HG03442 (cell line): ENCODE measurements at regions not wholly inside any gene's neighbourhood (a gene's known extent, or its start where the extent isn't known, plus 50 kb on each side); places are given as distances from the start of the nearest gene placed in this dataset.

Experiments
- ATAC-seq: cut with Tn5 transposase; IDR thresholded peaks from one replicate; pipeline ENCODE4 v1.9.1; 2021; ENCODE audit warnings: mild to moderate bottlenecking, moderate library complexity; ENCODE audit not compliant: unreplicated experiment

- ATAC-seq: no peak
Observed at GRCh38 chr2:59654710-59655109, 898.7 kb downstream of the BCL11A start.

GRCh38 chr2:59653164-59653563 lies 900.3 kb downstream of the BCL11A start:
- ATAC-seq: no peak

- no peak for ATAC-seq
Observed at GRCh38 chr2:59630789-59631188, 922.7 kb downstream of the BCL11A start.

GRCh38 chr2:59627599-59627998 lies 925.9 kb downstream of the BCL11A start:
- no peak for ATAC-seq

- ATAC-seq: no peak
Observed at GRCh38 chr2:59622599-59623308, 930.7 kb downstream of the BCL11A start.

- no peak for ATAC-seq
Observed at GRCh38 chr2:59604123-59604522, 949.3 kb downstream of the BCL11A start.

- ATAC-seq: peak; percentile 84
Observed at GRCh38 chr2:59594671-59595222, 958.7 kb downstream of the BCL11A start.

GRCh38 chr2:59590798-59591197 lies 962.7 kb downstream of the BCL11A start:
- ATAC-seq: no peak

GRCh38 chr2:59589881-59590280 lies 963.6 kb downstream of the BCL11A start:
- no peak for ATAC-seq

GRCh38 chr2:59588286-59588685 lies 965.2 kb downstream of the BCL11A start:
- ATAC-seq: no peak

- no peak for ATAC-seq
Observed at GRCh38 chr2:59586176-59586575, 967.3 kb downstream of the BCL11A start.

GRCh38 chr2:59585655-59586054 lies 967.8 kb downstream of the BCL11A start:
- no peak for ATAC-seq

- ATAC-seq: no peak
Observed at GRCh38 chr2:59584958-59585357, 968.5 kb downstream of the BCL11A start.

GRCh38 chr2:59583173-59583765 lies 970.2 kb downstream of the BCL11A start:
- ATAC-seq: no peak

- ATAC-seq: no peak
Observed at GRCh38 chr2:59578349-59578748, 975.1 kb downstream of the BCL11A start.

GRCh38 chr2:59575191-59575590 lies 978.3 kb downstream of the BCL11A start:
- ATAC-seq: no peak

GRCh38 chr2:59572227-59572626 lies 981.2 kb downstream of the BCL11A start:
- ATAC-seq: no peak

- no peak for ATAC-seq
Observed at GRCh38 chr2:59570818-59571217, 982.6 kb downstream of the BCL11A start.

GRCh38 chr2:59569124-59569523 lies 984.3 kb downstream of the BCL11A start:
- no peak for ATAC-seq

- ATAC-seq: no peak
Observed at GRCh38 chr2:59568461-59568860, 985.0 kb downstream of the BCL11A start.

GRCh38 chr2:59567151-59567550 lies 986.3 kb downstream of the BCL11A start:
- no peak for ATAC-seq

- ATAC-seq: no peak
Observed at GRCh38 chr2:59566739-59567138, 986.7 kb downstream of the BCL11A start.
